Left hindlimb (tissue), 1 donor: ENCODE measurements at regions not wholly inside any gene's neighbourhood (a gene's known extent, or its start where the extent isn't known, plus 50 kb on each side); places are given as distances from the start of the nearest gene placed in this dataset.
"Not testable (repeated sequence)": the region's sequence is repeated elsewhere in the genome, so short reads cannot be mapped to it uniquely, and the experiment has no call there.

Experiments
- DNase-seq: peaks from one replicate; pipeline ENCODE4 v3.0.0-alpha.2; 2018

DNA sequence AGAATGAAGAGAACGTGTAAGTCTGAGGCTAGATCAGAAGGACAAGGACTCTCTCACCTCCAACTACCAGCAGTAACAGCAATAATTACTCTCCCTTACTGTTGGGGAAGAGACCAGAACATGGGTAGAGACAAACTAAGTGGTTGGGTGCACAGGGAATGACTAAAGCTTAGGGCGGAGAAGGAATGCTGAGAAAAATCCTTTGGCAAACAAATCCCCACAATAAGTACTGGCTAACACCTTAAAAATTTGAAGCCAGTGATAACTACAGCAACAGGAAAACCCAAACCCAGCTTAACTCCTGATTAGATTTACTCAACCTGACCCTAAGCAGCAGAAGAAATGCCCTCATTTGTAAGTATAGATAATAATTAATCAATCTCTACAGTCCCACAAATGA, 759.0 kb downstream of the AACS start:
- no peak for DNase-seq

DNA sequence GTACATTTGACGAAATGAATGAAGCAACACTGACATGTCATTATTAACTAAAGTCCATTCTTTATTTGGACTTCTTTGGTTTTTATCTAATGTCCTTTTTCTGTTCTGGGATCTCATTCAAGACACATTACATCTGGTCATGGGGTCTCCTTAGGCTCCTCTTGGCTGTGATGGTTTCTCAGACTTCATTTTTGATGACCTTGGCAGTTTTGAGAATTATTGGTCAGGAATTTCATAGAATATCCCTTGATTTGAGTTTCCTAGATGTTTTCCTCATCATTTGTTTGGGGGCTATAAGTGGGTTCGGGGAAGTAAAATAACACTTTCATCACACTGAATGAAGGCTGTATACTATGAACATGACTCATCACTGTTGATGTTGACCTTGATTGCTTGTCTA, 770.6 kb downstream of the AACS start:
- no peak for DNase-seq

DNA sequence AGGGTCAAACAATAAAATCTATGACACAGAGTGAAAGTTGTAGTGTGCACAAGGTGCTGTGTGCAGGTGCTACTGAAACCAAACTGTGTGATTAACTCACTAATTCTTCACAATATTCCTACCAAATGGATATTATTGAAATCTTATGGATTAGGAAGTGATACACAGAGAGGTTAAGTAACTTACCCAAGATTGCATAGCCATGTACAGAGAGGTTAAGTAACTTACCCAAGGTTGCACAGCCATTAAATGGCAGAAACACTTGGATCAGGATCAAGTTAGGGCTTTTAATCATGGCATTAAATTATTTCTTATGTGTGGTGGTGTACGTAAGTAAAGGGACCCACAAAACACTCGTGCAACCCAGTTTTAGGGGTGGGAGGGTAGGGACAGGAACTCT, 771.4 kb downstream of the AACS start:
- DNase-seq: no peak

DNA sequence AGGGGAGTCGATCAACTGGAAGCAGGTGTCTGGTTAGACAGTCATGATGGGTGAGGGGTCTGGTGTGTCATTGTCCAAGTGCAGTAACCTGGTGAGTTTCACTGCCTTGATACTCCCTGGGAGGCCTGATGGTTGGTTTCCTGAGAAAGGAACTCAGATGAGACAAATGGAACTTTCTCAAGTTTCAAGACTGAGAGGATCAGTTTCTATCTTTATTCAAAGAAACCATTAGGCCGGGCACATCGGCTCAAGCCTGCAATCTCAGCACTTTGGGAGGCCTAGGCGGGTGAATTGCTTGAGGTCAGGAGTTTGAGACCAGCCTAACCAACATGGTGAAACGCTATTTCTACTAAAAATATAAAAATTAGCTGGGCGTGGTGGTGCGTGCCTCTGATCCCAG, 776.1 kb downstream of the AACS start:
- no peak for DNase-seq

DNA sequence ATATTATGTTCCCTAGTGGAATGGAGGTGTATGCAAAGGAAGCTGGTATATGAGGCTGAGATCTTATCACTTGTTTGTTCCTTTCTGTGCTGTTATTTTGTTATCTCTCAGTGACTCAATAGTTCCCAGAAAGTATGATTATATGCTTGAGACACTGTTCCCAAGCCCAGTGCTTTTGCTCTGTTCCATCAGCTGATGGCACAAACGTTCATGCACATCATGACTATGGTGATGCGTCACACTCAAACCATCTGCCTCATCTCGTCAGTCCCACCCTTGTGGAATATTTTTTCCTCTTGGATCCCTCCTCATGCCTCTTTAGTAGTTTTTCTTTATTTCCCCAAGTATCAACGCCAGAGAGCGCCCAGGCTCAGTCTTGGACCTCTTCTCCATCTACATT, 786.9 kb downstream of the AACS start:
- no peak for DNase-seq

DNA sequence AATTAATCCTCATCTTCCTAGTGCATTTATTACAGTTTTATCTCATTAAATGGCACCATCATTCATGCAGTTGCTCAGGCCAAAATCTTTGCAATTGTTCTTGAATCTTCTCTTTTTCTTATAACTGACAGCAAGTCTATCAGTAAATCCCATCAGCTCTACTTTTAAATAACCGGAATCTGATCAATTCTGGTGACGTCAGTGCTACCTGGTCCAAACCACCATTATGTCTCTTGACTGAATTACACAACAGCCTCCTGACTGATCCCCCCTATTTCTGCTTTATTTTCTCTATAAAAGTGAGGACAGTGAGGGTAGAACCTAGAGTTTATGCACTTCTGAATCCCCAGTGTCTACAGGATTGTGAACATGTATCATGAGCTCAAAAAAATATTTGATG, 787.4 kb downstream of the AACS start:
- DNase-seq: no peak

DNA sequence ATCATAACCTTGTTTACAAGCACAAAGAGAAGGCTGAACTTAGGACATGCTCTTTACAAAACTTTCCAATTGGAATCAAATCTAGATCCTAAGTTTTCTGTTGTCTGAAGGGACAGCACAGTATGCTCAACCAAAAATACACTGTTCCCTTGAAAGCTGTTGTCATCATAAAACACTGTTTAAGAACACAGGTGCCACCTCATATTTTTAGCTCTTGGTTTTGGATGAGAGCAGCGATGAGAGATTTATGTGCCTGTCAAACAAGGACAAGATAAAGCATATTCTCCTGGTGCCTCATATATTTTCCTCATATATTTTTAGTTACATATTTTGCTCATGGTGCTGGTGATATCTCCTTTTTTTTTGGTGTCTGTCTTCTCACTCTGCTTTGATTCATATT, 788.4 kb downstream of the AACS start:
- DNase-seq: no peak

DNA sequence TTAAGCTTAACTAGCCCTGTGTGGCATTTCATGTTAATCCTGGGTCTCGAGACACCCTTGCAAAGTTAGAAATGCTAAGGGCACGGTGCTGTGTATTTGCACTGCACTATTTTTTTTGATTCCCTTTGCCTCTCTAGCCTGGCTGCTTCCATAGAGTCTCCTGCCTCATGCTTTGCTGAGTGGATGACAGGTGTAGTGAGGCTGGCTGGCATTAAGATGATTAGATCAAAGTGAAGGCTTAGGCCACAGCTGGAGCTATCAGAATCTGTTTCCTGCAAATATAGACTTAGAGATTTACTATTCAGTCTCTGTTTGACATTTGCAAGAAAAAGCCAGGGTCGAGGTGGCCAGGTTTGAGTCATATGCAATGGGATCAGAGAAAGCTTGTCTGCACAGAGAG, 791.1 kb downstream of the AACS start:
- no peak for DNase-seq

DNA sequence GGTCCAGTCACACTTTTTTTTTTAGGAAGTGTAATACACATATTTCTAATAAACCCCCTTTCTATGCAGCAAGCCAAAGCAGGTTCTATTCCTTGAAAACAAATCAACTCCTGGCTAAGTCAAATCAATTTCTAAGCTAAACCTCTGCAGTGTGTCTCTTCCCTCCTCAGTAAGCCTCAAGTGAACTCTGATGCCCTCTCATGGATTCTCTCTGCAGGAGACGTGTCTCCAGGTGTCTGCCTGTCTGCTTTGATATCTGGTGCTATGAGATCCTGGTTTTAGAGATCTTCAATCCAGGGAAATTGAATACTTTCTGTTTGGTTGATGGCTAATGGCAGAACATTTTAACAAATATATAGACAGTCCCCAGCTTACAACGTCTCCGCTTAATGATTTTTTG, 791.7 kb downstream of the AACS start:
- no peak for DNase-seq

DNA sequence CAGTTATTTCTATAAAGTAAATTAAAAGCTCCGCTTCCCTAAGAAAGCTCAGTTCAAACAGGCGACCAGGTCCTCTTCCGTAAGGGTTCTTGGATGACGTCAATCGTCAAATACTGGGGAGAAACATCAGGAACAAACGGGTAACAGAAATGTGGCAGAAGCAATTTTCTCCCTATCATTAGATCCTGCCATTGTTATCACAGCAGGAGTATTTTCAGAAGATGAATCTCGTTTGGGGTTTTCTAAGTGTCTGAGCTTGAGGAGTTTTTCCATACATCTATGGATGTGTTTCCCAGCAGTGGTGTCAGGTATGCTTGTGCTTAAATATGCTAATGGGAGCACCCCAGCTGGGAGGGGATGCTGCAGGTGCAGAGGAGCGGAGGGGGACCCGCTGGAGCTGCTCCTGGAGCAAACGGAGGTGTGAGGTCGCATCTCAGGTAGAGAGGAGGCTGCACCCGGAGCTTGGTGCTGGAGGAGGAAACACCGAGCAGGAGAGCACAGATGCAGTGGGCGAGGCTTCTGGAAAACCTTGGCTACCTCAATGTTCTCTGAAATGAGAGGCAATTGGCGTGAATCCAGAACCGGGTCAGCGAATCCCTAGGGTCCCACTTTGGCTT, 795.5 kb downstream of the AACS start:
- DNase-seq: no peak

DNA sequence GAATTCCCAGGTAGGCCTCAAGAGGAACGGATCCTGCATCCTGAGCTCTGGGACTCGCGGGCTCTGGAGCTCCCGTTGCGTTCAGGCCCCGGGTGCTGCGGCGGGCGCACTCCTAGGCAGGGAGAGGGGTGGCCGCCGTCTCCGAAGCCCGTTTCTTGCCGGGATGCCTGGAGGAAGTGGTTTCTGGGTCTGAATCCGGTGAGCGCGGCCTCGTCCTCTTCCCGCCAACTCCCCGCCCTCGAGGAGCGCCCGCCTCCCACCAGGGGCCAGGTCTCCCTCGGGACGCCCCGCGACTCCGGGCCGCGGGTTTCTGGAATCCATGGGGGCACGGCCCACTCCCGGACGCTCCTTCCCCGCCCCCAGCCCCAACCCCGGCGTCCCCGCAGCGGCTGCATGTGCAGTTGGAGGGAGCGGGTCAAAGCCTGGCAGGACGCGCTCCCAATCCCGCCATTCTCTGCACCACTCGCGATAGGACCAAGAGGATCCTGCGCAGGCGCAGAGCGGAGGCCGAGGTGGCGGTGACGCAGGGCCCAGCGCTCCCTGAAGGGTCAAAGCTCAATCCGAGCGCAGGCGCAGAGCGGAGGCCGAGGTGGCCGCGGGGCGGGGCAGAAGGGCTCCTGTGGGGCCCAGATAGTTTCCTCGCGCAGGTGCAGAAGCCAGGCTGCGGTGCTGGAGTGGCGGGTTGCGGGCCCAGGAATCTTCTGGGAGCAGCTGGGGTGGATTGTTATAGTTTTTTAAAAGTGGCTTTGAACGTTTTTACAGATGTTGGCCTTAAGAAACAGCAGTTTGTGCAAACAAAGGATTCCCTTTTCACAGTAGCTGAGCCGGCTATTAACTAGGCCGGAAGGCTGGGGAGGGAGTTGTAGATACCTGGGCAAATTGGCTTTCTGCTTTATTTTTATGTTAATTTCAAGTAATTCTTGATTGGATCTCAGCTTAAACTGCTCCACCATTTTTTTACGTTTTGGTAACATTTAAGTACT, 796.4 kb downstream of the AACS start:
- DNase-seq: peak; percentile 86

DNA sequence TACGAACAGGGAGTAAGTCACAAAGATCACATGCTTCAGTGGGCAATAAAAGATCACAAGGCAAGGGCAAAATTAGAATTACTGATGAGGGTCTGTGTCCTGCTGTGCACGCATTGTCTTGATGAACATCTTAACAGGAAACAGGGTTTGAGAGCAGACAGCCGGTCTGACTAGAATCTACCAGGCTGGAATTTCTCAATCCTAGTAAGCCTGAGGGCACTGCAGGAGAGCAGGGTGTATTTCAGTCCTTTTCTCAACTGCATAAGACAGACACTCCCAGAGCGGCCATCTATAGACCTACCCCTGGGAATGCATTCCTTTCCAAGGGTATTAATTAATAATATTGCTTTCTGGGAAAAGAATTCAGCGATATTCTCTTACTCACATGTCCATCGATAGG, 800.0 kb downstream of the AACS start:
- DNase-seq: not testable (repeated sequence)

DNA sequence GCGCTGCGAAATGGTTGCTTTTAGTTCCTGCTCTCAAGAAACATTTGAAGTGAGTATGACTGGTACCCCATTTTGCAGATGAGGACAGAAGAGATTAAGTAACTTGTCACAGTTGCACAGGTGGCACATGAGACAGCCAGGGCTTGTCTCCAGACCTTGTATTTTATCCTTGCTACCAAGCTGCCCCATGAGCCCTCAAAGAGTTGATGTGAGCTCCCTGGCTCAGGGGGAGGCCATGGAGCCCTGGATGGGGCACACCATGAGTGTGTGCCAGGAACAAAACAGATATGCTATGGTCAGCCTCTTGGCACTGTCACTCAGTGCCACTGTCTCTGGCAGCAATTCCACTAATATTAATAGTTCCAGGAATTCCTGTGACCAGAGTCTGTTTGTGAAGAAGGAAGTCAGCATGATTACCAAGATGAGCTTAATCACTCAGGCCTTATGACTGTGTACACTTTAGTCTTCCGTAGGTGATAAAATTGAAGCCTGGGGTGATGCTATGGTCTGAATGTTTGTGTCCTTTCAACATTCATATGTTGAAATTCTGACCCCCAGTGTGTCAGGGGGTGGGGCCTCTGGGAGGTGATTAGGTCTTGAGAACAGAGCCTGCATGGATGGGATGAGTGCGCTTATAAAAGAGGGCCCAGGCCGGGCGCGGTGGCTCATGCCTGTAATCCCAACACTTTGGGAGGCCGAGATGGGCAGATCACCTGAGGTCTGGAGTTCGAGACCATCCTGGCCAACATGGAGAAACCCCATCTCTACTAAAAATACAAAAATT, 806.8 kb downstream of the AACS start:
- no peak for DNase-seq

DNA sequence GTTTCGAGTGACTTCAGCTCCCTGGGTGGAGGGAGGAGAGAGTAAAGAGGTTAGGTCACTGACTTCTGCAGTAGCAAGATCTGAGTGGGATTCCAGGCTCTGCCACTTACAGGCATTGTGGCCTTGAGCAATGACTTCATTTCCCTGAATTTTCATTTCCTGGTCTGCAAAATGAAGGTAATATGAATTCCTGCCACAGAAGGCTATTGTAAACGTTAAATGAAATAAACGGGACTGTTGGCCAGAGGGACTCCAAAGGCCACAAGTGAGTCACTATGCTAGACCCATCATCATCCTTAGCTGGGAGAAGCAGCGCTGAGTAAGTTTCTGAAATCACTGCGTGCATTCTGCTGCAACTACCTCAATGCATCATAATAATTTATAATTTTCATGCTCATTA, 807.8 kb downstream of the AACS start:
- DNase-seq: no peak

DNA sequence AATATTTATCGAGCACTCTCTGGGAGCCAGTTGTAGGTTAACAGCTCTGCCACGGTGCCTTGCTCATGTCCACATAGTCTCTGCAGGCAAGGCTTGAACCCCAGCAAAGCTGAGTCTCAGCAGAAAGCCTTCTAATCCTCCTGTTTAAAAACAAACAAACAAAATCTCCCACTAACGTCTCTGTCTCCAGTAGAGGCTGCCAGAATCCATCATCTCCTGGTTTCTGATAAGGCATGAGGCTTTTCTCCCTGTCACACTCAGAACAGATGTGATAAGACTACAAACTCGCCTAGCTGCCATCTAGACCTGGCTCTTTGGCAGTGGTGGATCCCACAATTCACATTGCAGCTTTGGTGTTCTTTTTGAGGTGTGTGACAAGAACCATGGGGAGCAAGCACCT, 813.2 kb downstream of the AACS start:
- no peak for DNase-seq

DNA sequence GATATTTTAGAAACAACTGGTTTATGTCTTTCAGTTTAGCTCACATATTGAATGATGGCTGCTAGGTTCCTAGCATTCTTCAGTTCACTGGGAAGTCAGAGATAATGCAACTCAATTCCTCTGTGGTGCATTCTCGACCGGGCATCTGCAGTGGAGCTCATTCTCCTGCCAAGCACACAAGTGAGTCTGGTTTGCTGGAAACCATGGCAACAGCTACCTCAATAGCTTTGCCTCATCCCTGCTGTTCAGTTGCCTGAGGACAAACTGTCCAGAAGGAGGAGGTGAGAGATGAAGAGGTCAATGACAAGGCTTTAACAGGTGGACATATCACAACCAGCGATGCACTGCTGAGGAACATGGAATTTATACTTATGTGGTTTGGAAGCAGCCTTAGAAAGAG, 816.9 kb downstream of the AACS start:
- no peak for DNase-seq

DNA sequence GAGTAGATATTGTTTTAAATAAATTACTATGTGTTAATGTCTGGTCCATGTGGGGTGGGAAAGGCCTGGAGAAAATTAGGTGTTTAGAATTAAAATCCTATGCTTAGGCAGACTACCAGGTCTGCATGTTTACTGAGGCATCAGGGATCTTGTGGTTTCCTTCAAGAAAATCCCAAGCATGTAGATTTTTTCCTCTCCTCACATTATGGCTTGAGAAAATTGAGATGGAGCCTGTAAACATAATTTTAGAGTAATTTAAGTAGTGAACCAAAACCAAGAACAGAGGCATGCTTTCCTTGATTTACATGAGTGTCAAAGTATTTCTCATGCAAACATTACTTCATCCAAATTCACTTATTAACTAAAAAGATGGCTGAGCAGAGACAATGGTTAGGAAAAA, 823.7 kb downstream of the AACS start:
- no peak for DNase-seq

DNA sequence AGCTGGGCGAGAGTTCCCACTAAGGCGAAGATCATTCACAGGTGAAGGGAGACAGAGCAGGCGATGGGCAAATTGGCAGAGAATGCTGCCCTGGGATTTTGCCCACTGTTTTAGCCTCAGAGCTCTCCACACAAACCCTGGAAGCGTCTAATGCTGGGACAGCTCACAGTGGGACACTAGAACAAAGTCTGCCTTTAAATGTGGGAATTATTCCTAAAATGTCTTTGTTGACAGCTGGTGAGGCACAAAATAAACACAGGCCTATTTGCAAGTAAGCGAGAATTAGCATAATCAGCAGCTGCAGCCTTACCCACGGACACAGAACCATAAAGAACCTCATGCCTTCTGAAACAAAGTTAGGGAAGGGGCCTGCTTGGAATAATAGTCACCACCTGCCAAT, 824.5 kb downstream of the AACS start:
- DNase-seq: no peak

DNA sequence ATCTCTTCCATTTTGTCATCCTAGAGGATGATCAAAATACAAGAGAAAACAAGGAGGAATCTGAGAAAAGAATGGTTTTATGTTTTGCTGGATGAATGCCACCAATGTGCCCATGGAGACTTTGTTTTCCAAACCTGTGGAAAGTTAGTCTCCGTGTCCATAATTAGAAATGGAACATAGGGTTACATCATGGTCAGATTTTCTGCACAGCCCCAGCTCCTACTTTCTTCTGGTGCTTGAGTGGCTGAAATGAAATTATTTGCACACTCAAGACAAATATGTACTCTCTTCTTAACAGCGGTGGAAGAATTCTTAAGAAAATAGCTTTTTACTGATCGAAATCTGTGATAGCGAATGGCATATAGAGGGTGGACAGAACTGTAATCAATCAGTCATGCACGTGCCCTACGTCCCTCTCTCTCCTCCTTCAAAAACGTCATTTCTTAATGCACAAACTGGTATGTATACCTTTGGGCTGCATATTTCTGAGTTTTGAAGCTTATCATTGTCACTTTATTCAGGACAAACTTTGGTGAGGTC, 825.2 kb downstream of the AACS start:
- no peak for DNase-seq

DNA sequence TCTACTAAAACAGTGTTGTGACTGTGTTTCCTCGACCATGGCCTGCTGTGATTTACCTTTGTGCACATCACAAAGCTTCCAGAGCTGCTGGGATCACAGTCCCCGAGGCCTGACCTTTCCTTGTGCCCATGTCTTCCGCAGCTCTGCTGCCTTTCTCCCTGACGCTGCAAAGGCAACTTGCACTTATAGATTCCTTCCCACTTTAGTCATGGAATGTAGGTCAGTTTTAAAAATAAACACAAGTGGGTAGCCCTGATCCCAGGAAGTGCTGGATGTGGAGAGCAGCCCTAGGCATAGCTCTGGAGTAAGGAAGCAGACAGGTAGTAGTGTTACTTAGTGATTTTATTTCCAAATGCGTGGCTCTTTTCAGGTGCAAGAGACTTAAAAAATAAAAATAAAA, 825.7 kb downstream of the AACS start:
- no peak for DNase-seq

DNA sequence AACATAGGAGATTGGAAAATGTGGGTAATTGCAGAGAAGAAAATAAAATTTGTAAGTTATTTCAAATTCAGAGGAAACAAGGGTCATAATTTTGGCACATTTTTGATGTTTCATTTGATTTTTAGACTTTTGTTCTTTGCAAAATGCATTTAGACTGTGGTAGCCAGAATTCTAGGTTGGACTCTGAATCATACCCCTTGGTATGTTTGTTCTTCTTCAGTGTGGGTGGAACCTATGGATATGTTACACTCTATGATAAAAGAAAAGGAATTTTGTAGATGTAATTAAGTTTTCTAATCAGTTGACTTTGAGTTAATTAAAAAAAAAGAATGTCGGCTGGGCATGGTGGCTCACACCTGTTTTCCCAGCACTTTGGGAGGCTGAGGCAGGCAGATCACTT, 827.0 kb downstream of the AACS start:
- no peak for DNase-seq

DNA sequence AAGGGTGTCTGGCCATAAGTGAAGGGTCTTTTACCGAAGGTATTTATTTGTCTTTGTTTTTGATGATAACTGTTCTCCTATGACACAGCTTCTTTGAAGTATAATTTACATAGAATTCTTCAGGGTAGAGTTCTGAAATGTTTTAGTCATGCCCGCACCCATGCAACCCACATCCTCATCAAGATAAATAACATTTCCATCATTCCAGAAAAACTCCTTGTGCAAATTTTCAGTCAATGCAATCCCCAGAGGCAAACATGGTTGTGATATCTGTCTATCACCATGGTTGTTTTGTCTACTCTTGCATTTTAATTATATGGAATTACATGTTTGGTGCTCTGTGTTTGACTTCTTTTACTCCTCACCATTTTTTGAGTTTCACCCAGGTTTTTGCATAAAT, 837.8 kb downstream of the AACS start:
- no peak for DNase-seq

DNA sequence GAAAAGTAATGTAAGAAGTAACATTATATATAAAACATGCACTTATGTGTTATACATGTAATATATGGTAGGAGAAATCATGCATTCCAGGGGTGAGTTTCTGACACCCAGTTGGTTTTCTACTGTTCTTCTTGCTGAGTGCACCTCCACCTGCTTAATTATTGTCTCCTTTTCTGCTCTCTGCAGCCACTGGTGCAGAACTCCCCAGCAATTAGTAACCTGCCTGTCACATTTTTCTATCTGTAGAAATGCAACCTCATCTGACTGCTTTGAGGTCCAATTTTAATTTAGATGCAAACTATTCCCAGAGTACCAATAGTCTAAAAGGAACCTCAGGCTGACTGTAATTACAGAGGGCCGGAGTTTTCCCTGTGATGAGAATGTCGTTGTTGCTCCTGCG, 842.1 kb downstream of the AACS start:
- no peak for DNase-seq
